Smooth muscle cell (in vitro differentiated cells): ENCODE measurements at regions not wholly inside any gene's neighbourhood (a gene's known extent, or its start where the extent isn't known, plus 50 kb on each side); places are given as distances from the start of the nearest gene placed in this dataset.
A peak's percentile ranks its signal among the peaks of the same experiment; 100 is the strongest.

Source experiments
- DNase-seq: peaks from one replicate; lab custom pipeline; 2025; ENCODE audit not compliant: unreplicated experiment; lab: John Stamatoyannopoulos, UW
- H2AFZ ChIP-seq: fragments of 200-600 bp; sonication (generic); 2 replicates; pipeline ENCODE4 v1.6.0; 2016; ENCODE audit warnings: antibody characterized with exemption, low read depth, mild to moderate bottlenecking
- H3F3A ChIP-seq: fragments of 200-600 bp; sonication (generic); 2 replicates; pipeline ENCODE4 v1.6.0; 2017; ENCODE audit warnings: antibody characterized with exemption, low read depth
- H3K27ac ChIP-seq: fragments of 200-600 bp; sonication (generic); 2 replicates; pipeline ENCODE4 v1.5.1; 2016; ENCODE audit warnings: low read depth, mild to moderate bottlenecking
- H3K27me3 ChIP-seq: fragments of 200-600 bp; sonication (generic); 2 replicates; pipeline ENCODE4 v1.6.1; 2016; ENCODE audit warnings: low read depth, mild to moderate bottlenecking
- H3K36me3 ChIP-seq: fragments of 200-600 bp; sonication (generic); 2 replicates; pipeline ENCODE4 v1.5.1; 2016; ENCODE audit warnings: low read depth
- H3K4me1 ChIP-seq: fragments of 200-600 bp; sonication (generic); 2 replicates; pipeline ENCODE4 v1.5.1; 2016; ENCODE audit warnings: low read depth
- H3K4me2 ChIP-seq: fragments of 200-600 bp; sonication (generic); 2 replicates; pipeline ENCODE4 v1.6.0; 2016; ENCODE audit warnings: mild to moderate bottlenecking
- H3K4me3 ChIP-seq: fragments of 200-600 bp; sonication (generic); 2 replicates; pipeline ENCODE4 v1.5.1; 2016; ENCODE audit warnings: mild to moderate bottlenecking
- H3K79me2 ChIP-seq: fragments of 200-600 bp; sonication (generic); 2 replicates; pipeline ENCODE4 v1.6.0; 2016; ENCODE audit warnings: low read depth, mild to moderate bottlenecking
- H3K9ac ChIP-seq: fragments of 200-600 bp; sonication (generic); 2 replicates; pipeline ENCODE4 v1.6.0; 2016; ENCODE audit warnings: low read depth
- H3K9me3 ChIP-seq: fragments of 200-600 bp; sonication (generic); replicated peaks from 2 replicates; pipeline ENCODE4 v1.5.1; 2016; ENCODE audit warnings: low read depth
- H4K20me1 ChIP-seq: fragments of 200-600 bp; sonication (generic); 2 replicates; pipeline ENCODE4 v1.6.0; 2016; ENCODE audit warnings: low read depth
- CTCF ChIP-seq: fragments of 200-600 bp; sonication (generic); IDR thresholded peaks from 2 replicates; pipeline ENCODE4 v1.5.1; 2017; ENCODE audit warnings: borderline replicate concordance, mild to moderate bottlenecking, antibody characterized with exemption; ENCODE audit not compliant: insufficient read depth, poor library complexity, severe bottlenecking
- WGBS: methylation state at CpG from one replicate; pipeline ENCODE4 v1.1.7; 2016; ENCODE audit warnings: low lambda C conversion rate; 5-methylcytosine and 5-hydroxymethylcytosine counted together

- no peak overlapping the region for H3K27ac ChIP-seq
- no peak overlapping the region for H3K9ac ChIP-seq
- H3K4me3 ChIP-seq: no peak overlapping the region
- no peak overlapping the region for H3K4me2 ChIP-seq
- H3K27me3 ChIP-seq: no peaks in the 10 kb centered on the region
- H4K20me1 ChIP-seq: no peaks in the 10 kb centered on the region
- no peak for DNase-seq
- no peaks in the 10 kb centered on the region for H3K79me2 ChIP-seq
- no peak overlapping the region for H2AFZ ChIP-seq
- no peaks in the 10 kb centered on the region for H3K9me3 ChIP-seq
- H3F3A ChIP-seq: peaks cover 4% of the 10 kb centered on the region
- 67% methylated on average over 1 of the region's 1 CpG for WGBS
- peaks cover 12% of the 10 kb centered on the region for H3K4me1 ChIP-seq
- no peaks in the 10 kb centered on the region for H3K36me3 ChIP-seq
- no peak for TF ChIP-seq CTCF
Observed at GRCh38 chr9:7704543-7704942, 95.0 kb downstream of the DMAC1 start.

DNA sequence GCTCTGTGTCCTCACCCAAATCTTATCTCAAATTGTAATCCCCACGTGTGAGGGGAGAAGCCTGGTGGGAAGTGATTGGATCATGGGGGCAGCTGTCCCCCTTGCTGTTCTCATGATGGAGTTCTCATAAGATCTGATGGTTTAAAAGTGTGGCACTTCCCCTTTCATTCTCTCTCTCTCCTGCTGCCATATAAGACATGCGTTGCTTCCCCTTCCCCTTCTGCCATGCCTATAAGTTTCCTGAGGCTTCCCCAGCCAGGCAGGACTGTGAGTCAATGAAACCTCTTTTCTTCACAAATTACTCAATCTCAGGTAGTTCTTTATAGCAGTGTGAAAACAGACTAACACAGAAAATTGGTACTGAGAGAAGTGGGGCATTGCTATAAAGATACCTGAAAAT lies 107.7 kb downstream of the DMAC1 start:
- Histone ChIP-seq H3K4me1 (peaks cover 19% of the 10 kb centered on the region), H2AFZ (no peak overlapping the region), H3K9ac (no peak overlapping the region), H4K20me1 (no peaks in the 10 kb centered on the region), H3K79me2 (no peaks in the 10 kb centered on the region), H3K27me3 (no peaks in the 10 kb centered on the region), H3K4me3 (no peak overlapping the region), H3K36me3 (no peaks in the 10 kb centered on the region), H3K4me2 (no peak overlapping the region), H3F3A (peaks cover 18% of the 10 kb centered on the region), H3K9me3 (no peaks in the 10 kb centered on the region), H3K27ac (no peak overlapping the region)
- DNase-seq: no peak
- 80% methylated on average over 2 of the region's 2 CpGs for WGBS
- TF ChIP-seq CTCF: no peak

- Histone ChIP-seq H2AFZ (no peak overlapping the region), H3K4me1 (peaks cover 19% of the 10 kb centered on the region), H3K4me2 (peak overlapping the region; percentile 76), H3K9me3 (no peaks in the 10 kb centered on the region), H3K27ac (peak overlapping the region; percentile 71), H3K4me3 (no peak overlapping the region), H4K20me1 (no peaks in the 10 kb centered on the region), H3F3A (peaks cover 18% of the 10 kb centered on the region), H3K9ac (peak overlapping the region; percentile 52), H3K27me3 (no peaks in the 10 kb centered on the region), H3K36me3 (no peaks in the 10 kb centered on the region), H3K79me2 (no peaks in the 10 kb centered on the region)
- DNase-seq: no peak
- TF ChIP-seq CTCF: no peak
Observed at GRCh38 chr9:7690014-7690413, 109.6 kb downstream of the DMAC1 start.

DNA sequence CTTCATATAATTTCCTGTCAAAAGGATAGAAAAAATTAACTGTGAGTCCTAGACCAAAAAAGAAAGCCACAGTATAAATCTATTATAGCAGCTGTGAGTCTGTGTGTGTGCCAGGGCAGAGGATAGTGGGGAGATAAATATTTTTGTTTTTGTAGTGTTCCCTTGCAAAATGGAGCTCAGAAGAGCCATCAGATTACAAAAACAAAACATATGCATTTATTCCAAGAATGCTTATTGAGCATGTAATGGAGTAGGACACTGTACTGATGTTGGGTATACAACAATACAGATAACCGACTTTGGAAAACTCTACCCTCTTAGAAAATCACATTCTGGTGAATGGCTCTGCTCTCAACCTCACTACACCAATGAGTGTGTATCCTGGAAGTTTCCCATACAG lies 111.0 kb downstream of the DMAC1 start:
- Histone ChIP-seq H3F3A (peaks cover 18% of the 10 kb centered on the region), H3K36me3 (no peaks in the 10 kb centered on the region), H3K4me2 (peak overlapping the region; percentile 76), H2AFZ (peak overlapping the region; percentile 1), H3K4me3 (no peak overlapping the region), H3K4me1 (peaks cover 19% of the 10 kb centered on the region), H3K27ac (peak overlapping the region; percentile 71), H4K20me1 (no peaks in the 10 kb centered on the region), H3K9me3 (no peaks in the 10 kb centered on the region), H3K79me2 (no peaks in the 10 kb centered on the region), H3K27me3 (no peaks in the 10 kb centered on the region), H3K9ac (no peak overlapping the region)
- no peak for TF ChIP-seq CTCF
- no peak for DNase-seq
- WGBS: 68% methylated on average over 1 of the region's 1 CpG
